Panc1 (cell line): ENCODE measurements at regions not wholly inside any gene's neighbourhood (a gene's known extent, or its start where the extent isn't known, plus 50 kb on each side); places are given as distances from the start of the nearest gene placed in this dataset.

ENCODE experiments used
- ATAC-seq: fragments of 200-7000 bp; cut with Tn5 transposase; 2 replicates; pipeline ENCODE4 v1.9.1; 2020; ENCODE audit warnings: mild to moderate bottlenecking, moderate library complexity
- BruUV-seq: library from RNA; stranded (reverse); fragments of 400-500 nt; replicated peaks from 2 replicates; lab custom pipeline; 2021; lab: Mats Ljungman, UMichigan
- CTCF ChIA-PET: fragments of 300-600 bp; sonication (Branson Sonifier 250); formaldehyde crosslinking; loops from one replicate; lab custom pipeline; 2022; ENCODE audit warnings: antibody characterized with exemption; lab: Charles Lee
- POLR2A ChIA-PET: fragments of 300-600 bp; sonication (Branson Sonifier 250); formaldehyde crosslinking; loops from one replicate; lab custom pipeline; 2022; ENCODE audit warnings: antibody characterized with exemption; lab: Charles Lee
- DNase-seq: peaks from one replicate; pipeline ENCODE4 v3.0.0-alpha.2; 2010; ENCODE audit warnings: low read depth, low spot score
- H3K27ac ChIP-seq: 2 replicates; pipeline ENCODE4 v1.5.1; 2011; ENCODE audit warnings: mild to moderate bottlenecking, low read length, inconsistent platforms
- H3K27me3 ChIP-seq: fragments of 200-500 bp; sonication (Bioruptor generic); 2 replicates; pipeline ENCODE4 v1.6.0; 2014; ENCODE audit warnings: low read length, inconsistent platforms; ENCODE audit not compliant: control insufficient read depth, insufficient read depth
- H3K36me3 ChIP-seq: fragments of 200-500 bp; sonication (Bioruptor generic); 2 replicates; pipeline ENCODE4 v1.5.1; 2014; ENCODE audit warnings: inconsistent platforms, mild to moderate bottlenecking, low read length, moderate library complexity; ENCODE audit not compliant: control insufficient read depth, insufficient read depth
- H3K4me1 ChIP-seq: 2 replicates; pipeline ENCODE4 v1.5.1; 2011; ENCODE audit warnings: inconsistent platforms, mild to moderate bottlenecking, low read length, moderate library complexity; ENCODE audit not compliant: control insufficient read depth, insufficient read depth
- H3K4me3 ChIP-seq, 2 experiments: 2 replicates each; pipeline ENCODE4 v1.5.1; 2011 to 2012; ENCODE audit warnings: low read depth in 2 of 2, low read length in 2 of 2, mild to moderate bottlenecking in 2 of 2, inconsistent platforms in 1 of 2, moderate library complexity in 1 of 2
- H3K9me3 ChIP-seq: fragments of 200-500 bp; sonication (Bioruptor generic); 2 replicates; pipeline ENCODE4 v1.5.1; 2014; ENCODE audit warnings: low read depth, mild to moderate bottlenecking, inconsistent platforms, low read length, moderate library complexity; ENCODE audit not compliant: control insufficient read depth, insufficient read depth
- CTCF ChIP-seq: fragments of 450-650 bp; IDR thresholded peaks from 2 replicates; pipeline ENCODE4 v1.5.1; 2017; ENCODE audit warnings: mild to moderate bottlenecking
- POLR2AphosphoS5 ChIP-seq: IDR thresholded peaks from 2 replicates; pipeline ENCODE4 v1.6.1; 2012; ENCODE audit warnings: mild to moderate bottlenecking, low read depth, low read length, moderate library complexity
- REST ChIP-seq, 2 experiments: IDR thresholded peaks; 2 replicates each; pipeline ENCODE4 v1.6.1; 2011 to 2012; ENCODE audit warnings: low read depth in 2 of 2, control low read depth in 1 of 2, low read length in 1 of 2, mild to moderate bottlenecking in 1 of 2, moderate library complexity in 1 of 2; ENCODE audit not compliant: insufficient read depth in 1 of 2
- SIN3A ChIP-seq: IDR thresholded peaks from 2 replicates; pipeline ENCODE4 v1.6.1; 2012; ENCODE audit warnings: low read depth, mild to moderate bottlenecking, low read length, moderate library complexity, borderline replicate concordance; ENCODE audit not compliant: insufficient read depth
- TCF7L2 ChIP-seq: IDR thresholded peaks from 2 replicates; pipeline ENCODE4 v1.6.1; 2011; ENCODE audit warnings: mild to moderate bottlenecking, low read depth, low read length, inconsistent platforms
- in situ Hi-C: cut with HindIII; loops from 2 replicates; pipeline ENCODE4 v1.10.0; 2016; ENCODE audit warnings: low sequenced_read_pairs, low pct_unique_long_range_greater_than_20kb
- intact Hi-C: fragments of 100-400 bp; cut with micrococcal nuclease; formaldehyde crosslinking; loops from one replicate; pipeline ENCODE4 v1.10.0; 2022; ENCODE audit not compliant: unreplicated experiment

- Histone ChIP-seq H3K27ac (no peak overlapping the region), H3K4me3 (no peak overlapping the region), H3K36me3 (no peaks in the 10 kb centered on the region), H3K4me1 (no peaks in the 10 kb centered on the region), H3K27me3 (no peaks in the 10 kb centered on the region), H3K9me3 (no peaks in the 10 kb centered on the region)
- TF ChIP-seq TCF7L2 (no peak), SIN3A (no peak)
- POLR2A ChIA-PET, result interaction anchor here (0.5 kb wide), 1 partner anchor 48 kb away, joined by 8 read pairs; no protein-coding TSS in a partner anchor
- CTCF ChIA-PET, result no interaction called here
- in situ Hi-C loops, result no loop called here
- ATAC-seq (no peak), DNase-seq (no peak)
- intact Hi-C loops, result no loop called here
- no TSS peak for BruUV-seq
These were observed 433.5 kb upstream of the CELF2 start for GRCh38 chr10:10584161-10584560.

GRCh38 chr10:10587744-10588393 is 429.8 kb upstream of the CELF2 start:
- in situ Hi-C loops, result no loop called here
- H3K36me3 ChIP-seq, result no peaks in the 10 kb centered on the region
- intact Hi-C loops, result no loop called here
- CTCF ChIA-PET, result no interaction called here
- H3K4me3 ChIP-seq, result no peak overlapping the region
- BruUV-seq, result no TSS peak
- POLR2A ChIA-PET, result no interaction called here
- H3K4me1 ChIP-seq, result no peaks in the 10 kb centered on the region
- H3K27me3 ChIP-seq, result no peaks in the 10 kb centered on the region
- TF ChIP-seq REST (IDR thresholded peaks at IDR 0.05; ENCODE audit: insufficient read depth in 1 of 2, low read depth in 2 of 2, low read length in 1 of 2), result no peak
- TF ChIP-seq CTCF, result no peak
- ATAC-seq (no peak), DNase-seq (no peak)
- no peaks in the 10 kb centered on the region for H3K9me3 ChIP-seq
- no peak overlapping the region for H3K27ac ChIP-seq

- BruUV-seq, result no TSS peak
- TF ChIP-seq CTCF (no peak), POLR2AphosphoS5 (no peak), REST (IDR thresholded peaks at IDR 0.05; ENCODE audit: insufficient read depth in 1 of 2, low read depth in 2 of 2, low read length in 1 of 2) (no peak), TCF7L2 (no peak), SIN3A (no peak)
- Histone ChIP-seq H3K27ac (no peak overlapping the region), H3K27me3 (no peaks in the 10 kb centered on the region), H3K4me3 (no peak overlapping the region), H3K4me1 (no peaks in the 10 kb centered on the region), H3K36me3 (no peaks in the 10 kb centered on the region), H3K9me3 (no peaks in the 10 kb centered on the region)
- in situ Hi-C loops (no loop called here), intact Hi-C loops (no loop called here)
- no peak for DNase-seq
- ATAC-seq, result no peak
- ChIA-PET POLR2A (no interaction called here), CTCF (no interaction called here)
These were observed 427.9 kb upstream of the CELF2 start for GRCh38 chr10:10589540-10590303.
